NCI-H2107 treated with DMSO at 0.1 percent for 48 hours (cell line): ENCODE measurements at regions not wholly inside any gene's neighbourhood (a gene's known extent, or its start where the extent isn't known, plus 50 kb on each side); places are given as distances from the start of the nearest gene placed in this dataset.
"Not testable (repeated sequence)": the region's sequence is repeated elsewhere in the genome, so short reads cannot be mapped to it uniquely, and the experiment has no call there.

Experiments used
- DNase-seq: peaks from one replicate; lab custom pipeline; 2025; ENCODE audit not compliant: unreplicated experiment; lab: John Stamatoyannopoulos, UW

DNA sequence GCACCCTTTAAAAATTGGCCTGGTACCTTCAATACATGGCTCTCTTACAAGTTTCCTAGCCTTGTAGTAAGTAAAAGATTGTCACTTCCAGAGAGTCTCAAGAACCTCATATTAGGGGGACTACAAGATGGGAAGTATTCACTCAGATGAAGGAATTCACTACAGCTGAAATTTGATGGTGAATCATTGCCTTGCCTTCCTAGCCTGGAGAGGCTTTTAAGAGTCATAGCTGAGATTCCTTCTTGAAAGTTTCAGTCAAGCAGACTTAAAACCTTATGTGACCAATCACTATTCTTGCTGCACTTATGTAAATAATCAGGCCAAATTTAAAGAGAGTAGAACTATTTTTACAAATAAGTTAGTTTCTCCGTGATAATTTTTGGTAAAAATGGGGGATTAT, 451.6 kb downstream of the TRHDE start:
- DNase-seq = no peak

DNA sequence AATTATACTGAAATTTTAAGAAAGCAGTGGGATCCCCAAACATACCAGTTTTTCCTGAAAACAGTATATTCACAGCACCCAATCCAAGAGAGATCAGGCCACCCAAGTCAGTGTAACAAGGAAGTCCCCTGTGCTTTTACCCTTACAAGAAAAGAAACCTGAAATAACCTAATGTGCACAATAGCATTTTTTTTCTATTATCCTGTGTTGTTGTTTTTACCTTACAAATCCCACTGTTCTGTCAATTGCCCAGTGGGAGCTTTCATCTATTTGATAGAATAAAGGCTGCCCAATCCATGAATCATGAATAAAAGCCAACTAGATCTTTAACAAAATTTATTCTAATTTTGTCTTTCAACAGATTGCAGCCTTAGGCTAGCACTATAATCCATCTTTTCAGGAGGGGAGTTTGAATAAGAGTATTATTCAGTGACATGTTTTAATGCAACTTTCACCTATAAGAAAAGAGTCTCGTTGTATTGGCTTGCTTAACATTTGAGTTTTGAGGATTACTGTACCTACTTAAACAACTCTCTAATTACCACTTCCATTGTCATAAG, 457.4 kb downstream of the TRHDE start:
- DNase-seq = no peak

DNA sequence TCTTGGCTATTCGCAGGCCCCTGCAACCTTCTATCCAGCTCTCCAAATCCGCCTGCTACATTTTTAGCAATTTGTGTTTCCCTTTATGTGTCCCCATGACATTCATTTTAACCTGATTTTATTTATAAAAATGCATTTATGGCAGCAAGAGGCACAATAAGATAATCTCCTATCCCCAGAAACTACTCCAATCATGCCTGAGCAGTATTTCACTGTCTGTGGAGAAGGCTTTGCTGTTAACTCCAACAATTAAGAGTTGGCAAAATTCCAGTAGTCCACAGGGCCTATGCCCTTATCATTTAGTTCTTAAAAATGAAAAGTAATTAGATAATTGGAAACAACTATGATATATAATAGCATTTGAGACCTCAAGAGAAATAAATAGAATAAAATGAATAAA, 462.4 kb downstream of the TRHDE start:
- DNase-seq = no peak

DNA sequence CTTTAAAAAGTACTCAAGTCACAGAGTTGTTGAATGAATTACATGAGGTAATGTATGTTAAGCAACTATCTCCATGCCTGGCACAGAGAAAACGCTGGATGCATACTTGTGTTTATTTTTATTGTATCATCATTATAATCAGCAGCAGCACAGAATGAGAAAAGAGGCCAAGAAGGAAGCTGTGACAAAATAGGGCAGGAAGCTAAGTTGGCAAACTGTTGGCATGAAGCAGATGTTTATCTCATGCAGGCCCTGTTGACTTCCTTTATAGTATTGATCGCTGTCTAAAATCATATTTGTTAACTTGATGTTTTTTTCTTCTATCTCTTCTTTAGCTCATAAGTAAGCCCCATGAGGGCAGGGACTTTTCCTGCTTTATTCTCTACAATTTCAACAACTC, 466.6 kb downstream of the TRHDE start:
- no peak for DNase-seq

DNA sequence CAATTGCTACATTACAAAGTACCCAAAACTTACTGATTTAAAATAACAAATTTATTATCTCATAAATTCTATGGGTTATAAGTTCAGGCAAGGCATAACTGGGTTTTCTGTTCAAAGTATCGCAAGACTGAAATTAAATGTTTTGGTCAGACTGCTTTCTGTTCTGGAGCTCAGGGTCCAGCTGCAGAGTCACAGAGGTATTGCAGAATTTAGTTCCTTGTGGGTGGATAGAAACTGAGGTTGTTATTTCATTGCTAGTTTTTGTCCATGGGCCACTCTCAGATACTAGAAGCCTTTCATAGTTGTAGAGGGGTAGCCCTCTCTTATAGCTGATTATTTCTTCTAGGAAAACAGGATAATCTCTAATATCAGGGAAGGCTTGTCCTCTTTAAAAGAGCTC, 467.9 kb downstream of the TRHDE start:
- DNase-seq = no peak

GRCh38 chr12:72742568-72742967, 470.4 kb downstream of the TRHDE start:
- no peak for DNase-seq

DNA sequence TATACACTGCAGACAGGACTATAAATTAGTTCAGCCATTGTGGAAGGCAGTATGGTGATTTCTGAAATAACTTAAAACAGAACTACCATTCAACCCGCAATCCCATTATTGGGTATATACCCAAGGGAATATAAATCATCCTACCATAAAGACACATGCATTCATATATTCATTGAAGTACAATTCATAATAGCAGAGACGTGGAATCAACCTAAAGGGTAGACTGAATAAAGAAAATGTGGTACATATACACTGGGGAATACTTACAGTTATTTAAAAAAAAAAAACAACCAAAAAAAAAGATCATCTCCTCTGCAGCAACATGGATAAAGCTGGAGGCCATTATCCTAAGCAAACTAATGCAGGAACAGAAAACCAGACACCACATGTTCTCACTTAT, 473.9 kb downstream of the TRHDE start:
- no peak for DNase-seq

- DNase-seq = no peak
Observed at GRCh38 chr12:72747111-72747849, 475.1 kb downstream of the TRHDE start.

- no peak for DNase-seq
Observed at GRCh38 chr12:72748971-72749370, 476.8 kb downstream of the TRHDE start.

- no peak for DNase-seq
Observed at GRCh38 chr12:72753571-72753970, 481.4 kb downstream of the TRHDE start.

DNA sequence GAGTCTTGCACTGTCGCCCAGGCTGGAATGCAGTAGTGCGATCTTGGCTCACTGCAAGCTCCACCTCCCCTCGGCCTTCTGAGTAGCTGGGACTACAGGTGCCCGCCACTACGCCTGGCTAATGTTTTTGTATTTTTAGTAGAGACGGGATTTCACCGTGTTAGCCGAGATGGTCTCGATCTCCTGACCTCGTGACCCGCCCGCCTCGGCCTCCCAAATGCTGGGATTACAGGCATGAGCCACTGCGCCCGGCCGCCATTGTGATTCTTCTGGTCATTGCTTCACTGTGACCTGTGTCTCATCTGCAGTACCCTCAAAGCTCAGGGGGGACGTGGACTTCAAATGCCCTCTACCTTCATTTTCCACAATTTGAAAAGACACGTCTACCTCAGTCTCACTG, 481.9 kb downstream of the TRHDE start:
- not testable (repeated sequence) for DNase-seq

GRCh38 chr12:72766517-72766916, 494.3 kb downstream of the TRHDE start:
- DNase-seq = no peak

- DNase-seq = no peak
Observed at GRCh38 chr12:72774023-72774422, 501.9 kb downstream of the TRHDE start.

DNA sequence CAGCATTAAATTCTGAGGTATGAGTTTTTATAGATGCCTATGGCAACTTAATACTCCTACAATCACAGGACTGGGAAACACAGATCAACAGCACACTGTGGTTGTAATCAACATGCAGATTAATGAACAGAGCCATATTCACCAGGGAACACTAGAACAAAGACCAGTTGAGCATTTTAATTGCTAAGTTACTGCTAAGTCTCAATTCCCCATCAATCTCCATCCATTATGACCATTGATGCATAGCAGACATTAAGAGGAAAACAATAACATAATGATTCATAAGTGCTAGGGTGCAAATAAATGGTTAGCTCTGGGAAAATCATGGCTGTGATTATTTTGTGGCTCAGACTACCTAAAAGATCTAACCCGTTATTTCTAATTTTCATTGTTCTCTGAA, 505.6 kb downstream of the TRHDE start:
- no peak for DNase-seq

DNA sequence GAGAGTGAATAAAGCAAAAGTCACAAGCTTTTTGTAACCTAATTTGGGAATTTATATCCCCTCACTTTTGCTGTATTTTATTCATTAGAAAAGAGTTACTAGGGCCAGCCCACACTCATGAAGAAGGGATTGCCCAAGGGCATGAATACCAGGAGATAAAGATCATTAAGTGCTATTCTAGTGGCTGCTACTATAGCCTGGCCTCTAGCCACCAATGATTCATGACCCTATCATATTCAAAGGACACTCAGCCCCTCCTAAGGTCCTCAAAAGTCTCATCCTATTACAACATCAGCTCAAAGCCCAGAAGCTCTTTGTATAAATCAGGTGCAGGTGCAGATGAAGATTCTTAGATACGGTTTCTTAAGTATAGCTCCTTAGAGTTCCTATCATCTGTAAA, 518.1 kb downstream of the TRHDE start:
- no peak for DNase-seq

DNA sequence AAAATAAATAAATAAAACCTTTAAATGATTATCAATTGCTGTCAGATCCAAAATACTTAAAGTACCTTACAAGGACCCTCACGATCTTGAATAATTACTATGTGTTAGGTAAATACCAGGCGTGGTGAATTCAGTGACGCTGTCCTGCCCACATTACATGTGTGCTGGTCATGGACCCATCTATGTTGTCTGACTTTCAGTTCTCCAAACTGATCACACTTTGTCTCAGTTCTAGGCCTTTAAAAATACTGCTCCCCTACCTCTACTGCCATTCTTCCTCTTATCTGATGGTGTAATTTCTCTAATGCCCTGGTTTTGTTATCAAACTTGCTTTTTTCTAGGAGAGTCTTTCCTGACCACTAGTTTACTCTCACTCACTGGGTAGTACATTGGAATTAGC, 520.7 kb downstream of the TRHDE start:
- no peak for DNase-seq

- no peak for DNase-seq
Observed at GRCh38 chr12:72793796-72794195, 521.6 kb downstream of the TRHDE start.

DNA sequence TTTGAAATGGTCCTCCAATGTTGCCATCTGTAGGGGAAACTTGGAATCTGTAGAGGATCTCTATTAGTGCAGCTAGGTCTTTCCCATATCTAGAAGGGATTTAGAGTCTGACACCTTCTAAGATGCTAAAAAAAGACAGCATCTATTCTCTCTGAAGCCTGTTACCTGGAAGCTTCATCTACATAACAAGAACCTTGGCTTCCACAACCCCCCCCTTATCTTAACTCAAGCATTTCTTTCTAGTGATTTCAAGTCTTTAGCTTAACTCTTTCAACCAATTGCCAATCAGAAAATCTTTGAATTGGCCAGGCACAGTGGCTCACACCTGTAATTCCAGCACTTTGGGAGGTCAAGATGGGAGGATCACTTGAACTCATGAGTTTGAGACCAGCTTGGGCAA, 543.3 kb downstream of the TRHDE start:
- no peak for DNase-seq

DNA sequence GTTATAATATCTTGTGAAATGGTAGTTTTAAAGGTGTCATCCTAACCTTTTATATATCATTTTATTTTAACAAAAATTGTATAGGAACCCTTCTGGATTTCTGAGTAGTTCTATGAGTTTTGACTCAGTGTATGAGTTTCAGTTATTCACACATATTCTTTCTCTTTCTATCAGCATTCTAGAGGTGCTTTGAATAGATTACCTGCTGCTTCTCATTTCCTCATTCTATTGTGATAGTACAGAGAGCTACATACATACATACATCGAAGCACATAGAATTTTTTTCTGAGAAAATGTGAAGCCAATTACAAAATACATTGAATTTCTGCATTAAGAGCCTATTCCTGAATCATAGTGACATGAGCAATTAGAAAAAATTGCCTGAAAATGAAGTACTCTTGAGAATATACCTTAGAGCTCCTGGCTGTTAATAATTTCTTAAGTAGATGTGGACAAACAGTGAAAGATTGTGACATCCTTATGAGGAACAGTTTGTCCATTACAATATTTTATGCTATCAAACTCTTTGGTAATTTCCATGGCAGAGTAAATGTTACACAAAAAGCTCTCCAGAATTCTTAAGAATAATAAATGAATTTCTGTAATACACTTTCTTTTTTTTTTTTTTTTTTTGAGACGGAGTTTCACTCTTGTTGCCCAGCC, 556.6 kb downstream of the TRHDE start:
- DNase-seq = no peak

DNA sequence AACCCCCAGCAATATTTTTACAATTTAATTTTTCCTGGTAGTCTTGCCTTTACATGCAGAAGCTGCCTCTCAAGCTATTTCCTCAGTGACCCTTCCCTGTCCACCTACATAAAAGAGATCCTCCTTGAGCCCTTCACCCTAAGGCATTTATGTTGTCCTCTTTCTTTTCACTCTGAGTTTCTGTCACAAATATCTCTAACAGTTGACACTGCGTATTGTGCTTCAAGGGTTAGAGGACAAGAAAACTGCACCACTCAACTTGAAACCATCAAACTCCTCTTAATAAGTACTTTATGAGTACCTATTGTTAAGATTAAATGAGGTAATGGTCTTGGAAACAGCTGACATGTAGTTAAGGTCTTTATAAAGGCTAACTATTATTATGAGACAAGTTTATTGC, 557.7 kb downstream of the TRHDE start:
- DNase-seq = no peak

GRCh38 chr12:72832024-72832423, 559.9 kb downstream of the TRHDE start:
- DNase-seq = no peak

DNA sequence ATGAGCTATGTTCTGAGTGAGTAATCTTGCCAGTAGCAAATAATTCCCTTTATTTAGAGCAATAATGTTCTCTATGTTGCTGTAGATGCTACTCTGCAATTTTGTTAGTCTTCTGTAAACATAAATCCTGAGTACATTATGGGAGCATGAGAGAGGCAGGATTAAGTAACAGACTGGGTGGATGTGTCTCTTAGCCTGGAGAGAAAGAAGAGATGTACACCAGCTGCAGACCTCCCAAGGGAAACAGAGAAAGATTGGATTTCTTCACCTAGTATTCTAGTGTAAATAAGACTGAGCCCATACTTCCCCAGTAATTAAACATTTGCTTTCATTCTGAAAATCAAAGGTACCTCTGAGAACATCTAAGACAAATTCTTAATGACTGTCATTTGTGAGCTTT, 564.0 kb downstream of the TRHDE start:
- DNase-seq = no peak

DNA sequence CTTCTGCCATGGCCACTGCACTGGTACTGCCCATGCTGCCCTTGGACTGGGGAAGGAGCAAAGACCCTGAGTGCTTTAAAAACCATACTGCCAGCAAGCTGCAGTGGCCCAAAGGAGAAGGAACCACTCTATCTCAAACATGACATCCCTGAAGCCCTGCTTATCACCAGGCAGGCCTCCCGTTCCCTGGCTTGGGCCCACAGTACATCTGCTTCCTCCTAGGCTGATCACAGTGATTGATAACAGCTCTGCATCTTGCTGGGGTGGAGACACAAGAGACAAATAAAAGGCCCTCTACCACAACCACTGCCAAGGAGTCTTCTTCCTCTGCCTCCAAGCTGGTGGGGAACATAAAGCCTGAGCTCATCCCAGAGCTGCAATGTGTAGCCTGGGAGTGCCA, 567.5 kb downstream of the TRHDE start:
- no peak for DNase-seq
